Keratinocyte (primary cell): ENCODE measurements at regions not wholly inside any gene's neighbourhood (a gene's known extent, or its start where the extent isn't known, plus 50 kb on each side); places are given as distances from the start of the nearest gene placed in this dataset.
"Not testable (repeated sequence)": the region's sequence is repeated elsewhere in the genome, so short reads cannot be mapped to it uniquely, and the experiment has no call there.

Source experiments
- DNase-seq: peaks from one replicate; pipeline ENCODE4 v3.0.0-alpha.2; 2011; ENCODE audit warnings: low read depth, missing footprints, low spot score
- FAIRE-seq: peaks from 2 replicates; lab custom pipeline; 2011; peaks lifted over from hg19 to GRCh38; lab: Jason Lieb, UNC
- H2AFZ ChIP-seq: 2 replicates; pipeline ENCODE4 v1.6.0; 2012; ENCODE audit warnings: low read length, control low read depth, inconsistent platforms; ENCODE audit not compliant: control insufficient read depth
- H3K27ac ChIP-seq: 2 replicates; pipeline ENCODE4 v1.5.1; 2011; ENCODE audit warnings: low read length; ENCODE audit not compliant: control insufficient read depth, insufficient read depth
- H3K27me3 ChIP-seq: 3 replicates; pipeline ENCODE4 v1.6.0; 2011; ENCODE audit warnings: low read length; ENCODE audit not compliant: control insufficient read depth, insufficient read depth; ENCODE audit errors: extremely low read depth
- H3K36me3 ChIP-seq, 2 experiments: 2 replicates in 1 of 2; 3 replicates in 1 of 2; pipeline ENCODE4 v1.5.1; 2011; ENCODE audit warnings: low read length in 2 of 2, mild to moderate bottlenecking in 1 of 2; ENCODE audit not compliant: control insufficient read depth in 2 of 2, insufficient read depth in 2 of 2; ENCODE audit errors: extremely low read depth in 1 of 2
- H3K4me1 ChIP-seq: 3 replicates; pipeline ENCODE4 v1.5.1; 2011; ENCODE audit warnings: low read length; ENCODE audit not compliant: control insufficient read depth, insufficient read depth; ENCODE audit errors: extremely low read depth
- H3K4me2 ChIP-seq: 3 replicates; pipeline ENCODE4 v1.6.0; 2011; ENCODE audit warnings: low read depth, low read length; ENCODE audit not compliant: control insufficient read depth, insufficient read depth; ENCODE audit errors: extremely low read depth
- H3K4me3 ChIP-seq, 3 experiments: fragments of 200-600 bp in 1 of 3; sonication (generic) in 1 of 3; 2 replicates in 2 of 3; 3 replicates in 1 of 3; pipeline ENCODE4 v1.5.1; 2011 to 2016; ENCODE audit warnings: low read length in 3 of 3, mild to moderate bottlenecking in 3 of 3, control low read depth in 2 of 3, inconsistent platforms in 1 of 3, low read depth in 1 of 3, mixed read lengths in 1 of 3, mixed run types in 1 of 3, moderate library complexity in 1 of 3; ENCODE audit not compliant: control insufficient read depth in 2 of 3, insufficient read depth in 2 of 3; ENCODE audit errors: extremely low read depth in 1 of 3
- H3K79me2 ChIP-seq: 2 replicates; pipeline ENCODE4 v1.6.0; 2012; ENCODE audit warnings: low read length; ENCODE audit not compliant: control insufficient read depth, insufficient read depth
- H3K9ac ChIP-seq: 3 replicates; pipeline ENCODE4 v1.6.0; 2011; ENCODE audit warnings: low read length; ENCODE audit not compliant: control insufficient read depth, insufficient read depth; ENCODE audit errors: extremely low read depth
- H3K9me1 ChIP-seq: 3 replicates; pipeline ENCODE4 v1.6.0; 2011; ENCODE audit warnings: low read length; ENCODE audit not compliant: control insufficient read depth, insufficient read depth; ENCODE audit errors: extremely low read depth
- H3K9me3 ChIP-seq: 2 replicates; pipeline ENCODE4 v1.5.1; 2012; ENCODE audit warnings: low read depth, low read length; ENCODE audit not compliant: control insufficient read depth
- H4K20me1 ChIP-seq: 3 replicates; pipeline ENCODE4 v1.6.0; 2011; ENCODE audit warnings: low read length; ENCODE audit not compliant: control insufficient read depth, insufficient read depth; ENCODE audit errors: extremely low read depth
- CTCF ChIP-seq, 3 experiments: IDR thresholded peaks in 1 of 3; conservative IDR thresholded peaks in 1 of 3; optimal IDR thresholded peaks in 1 of 3; 2 replicates in 2 of 3; 3 replicates in 1 of 3; pipeline versions ENCODE3 to v1.5.1; 2011; ENCODE audit warnings: low read length in 3 of 3, mild to moderate bottlenecking in 3 of 3, moderate library complexity in 2 of 3, control low read depth in 1 of 3, inconsistent platforms in 1 of 3; ENCODE audit not compliant: insufficient read depth in 2 of 3; ENCODE audit errors: extremely low read depth in 1 of 3
- EZH2 ChIP-seq: IDR thresholded peaks from one replicate; pipeline ENCODE4 v1.6.1; 2012; ENCODE audit warnings: inconsistent platforms, mild to moderate bottlenecking, low read length, moderate library complexity
- dilution Hi-C: fragments of 300-500 bp; cut with MboI; formaldehyde crosslinking; loops from one replicate; pipeline ENCODE4 v1.7.0; 2020; ENCODE audit warnings: low sequenced_read_pairs; ENCODE audit not compliant: extremely low pct_ligation_motif_present

GRCh38 chr15:26259581-26259980, 396.5 kb upstream of the ATP10A start:
- Histone ChIP-seq H3K4me2 (no peak overlapping the region), H3K4me1 (no peaks in the 10 kb centered on the region), H2AFZ (no peak overlapping the region), H3K36me3 (no peaks in the 10 kb centered on the region), H4K20me1 (no peaks in the 10 kb centered on the region), H3K4me3 (no peak overlapping the region), H3K27me3 (no peaks in the 10 kb centered on the region), H3K9me1 (no peaks in the 10 kb centered on the region), H3K79me2 (no peaks in the 10 kb centered on the region), H3K27ac (no peak overlapping the region), H3K9ac (no peak overlapping the region), H3K9me3 (peaks cover 2% of the 10 kb centered on the region)
- dilution Hi-C loops = no loop called here
- DNase-seq (no peak), FAIRE-seq (no peak)
- TF ChIP-seq EZH2 (no peak), CTCF (optimal IDR thresholded peaks at IDR 0.05 in 1 of 3, IDR thresholded peaks at IDR 0.05 in 1 of 3, conservative IDR thresholded peaks at IDR 0.05 in 1 of 3; ENCODE audit: extremely low read depth in 1 of 3, insufficient read depth in 2 of 3, low read length in 3 of 3) (no peak)

GRCh38 chr15:26244782-26245181, 381.7 kb upstream of the ATP10A start:
- H3K27ac ChIP-seq, dilution Hi-C loops, H3K9me3 ChIP-seq, H3K27me3 ChIP-seq, H3K36me3 ChIP-seq, FAIRE-seq, H4K20me1 ChIP-seq, H3K79me2 ChIP-seq, H3K4me2 ChIP-seq, DNase-seq, H3K4me1 ChIP-seq, H3K9me1 ChIP-seq, H3K4me3 ChIP-seq, H2AFZ ChIP-seq, H3K9ac ChIP-seq: not testable (repeated sequence)

- TF ChIP-seq EZH2 (no peak), CTCF (optimal IDR thresholded peaks at IDR 0.05 in 1 of 3, IDR thresholded peaks at IDR 0.05 in 1 of 3, conservative IDR thresholded peaks at IDR 0.05 in 1 of 3; ENCODE audit: extremely low read depth in 1 of 3, insufficient read depth in 2 of 3, low read length in 3 of 3) (no peak)
Observed at GRCh38 chr15:26243382-26243781, 380.3 kb upstream of the ATP10A start.

More at GRCh38 chr15:26243382-26243781, 380.3 kb upstream of the ATP10A start:
- Histone ChIP-seq H3K27ac (no peak overlapping the region), H3K36me3 (no peaks in the 10 kb centered on the region), H2AFZ (no peak overlapping the region), H3K4me1 (no peaks in the 10 kb centered on the region), H4K20me1 (no peaks in the 10 kb centered on the region), H3K9me1 (no peaks in the 10 kb centered on the region), H3K9ac (no peak overlapping the region), H3K9me3 (peaks cover 3% of the 10 kb centered on the region), H3K79me2 (no peaks in the 10 kb centered on the region), H3K27me3 (no peaks in the 10 kb centered on the region), H3K4me2 (no peak overlapping the region), H3K4me3 (no peak overlapping the region)
- dilution Hi-C loops = no loop called here
- DNase-seq (no peak), FAIRE-seq (no peak)
